HG03354 (cell line): ENCODE measurements at regions not wholly inside any gene's neighbourhood (a gene's known extent, or its start where the extent isn't known, plus 50 kb on each side); places are given as distances from the start of the nearest gene placed in this dataset.

Source experiments
- ATAC-seq: cut with Tn5 transposase; IDR thresholded peaks from one replicate; pipeline ENCODE4 v1.9.1; 2021; ENCODE audit warnings: mild to moderate bottlenecking; ENCODE audit not compliant: unreplicated experiment, poor library complexity, severe bottlenecking

DNA sequence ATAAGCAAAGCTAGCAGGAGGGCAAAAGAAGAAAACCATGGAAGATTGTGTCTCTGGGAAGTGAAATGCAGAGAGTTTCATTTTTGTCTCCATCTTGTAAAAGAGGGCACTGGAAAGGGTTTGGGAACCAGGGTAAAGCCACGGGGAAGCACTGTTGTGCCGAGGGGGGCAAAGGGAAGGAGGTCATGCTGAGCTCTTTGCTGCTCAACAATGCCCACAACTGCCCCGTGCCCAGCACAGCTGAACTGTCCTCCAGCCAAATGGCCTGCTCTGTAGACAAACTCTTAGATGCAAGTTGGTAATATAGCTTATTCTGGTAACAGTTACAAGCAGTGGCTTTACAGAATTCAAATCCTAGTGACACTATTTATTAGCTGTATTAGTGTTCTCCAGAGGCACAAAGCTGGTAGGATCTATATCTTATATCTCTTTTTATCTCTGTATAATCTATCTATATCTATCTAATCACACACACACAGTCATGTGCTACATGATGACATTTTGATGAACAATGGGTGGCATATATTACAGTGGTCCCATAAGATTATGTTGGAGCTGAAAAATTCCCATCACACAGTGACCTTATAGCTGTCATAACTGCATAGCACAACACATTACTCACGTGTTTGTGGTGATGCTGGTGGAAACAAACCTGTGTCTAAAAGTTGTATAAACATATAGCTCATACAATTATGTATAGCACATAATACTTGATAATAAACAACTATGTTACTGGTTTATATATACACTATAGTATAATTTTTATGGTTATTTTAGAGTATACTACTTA is 203.4 kb upstream of the DDHD1 start:
- no peak for ATAC-seq

DNA sequence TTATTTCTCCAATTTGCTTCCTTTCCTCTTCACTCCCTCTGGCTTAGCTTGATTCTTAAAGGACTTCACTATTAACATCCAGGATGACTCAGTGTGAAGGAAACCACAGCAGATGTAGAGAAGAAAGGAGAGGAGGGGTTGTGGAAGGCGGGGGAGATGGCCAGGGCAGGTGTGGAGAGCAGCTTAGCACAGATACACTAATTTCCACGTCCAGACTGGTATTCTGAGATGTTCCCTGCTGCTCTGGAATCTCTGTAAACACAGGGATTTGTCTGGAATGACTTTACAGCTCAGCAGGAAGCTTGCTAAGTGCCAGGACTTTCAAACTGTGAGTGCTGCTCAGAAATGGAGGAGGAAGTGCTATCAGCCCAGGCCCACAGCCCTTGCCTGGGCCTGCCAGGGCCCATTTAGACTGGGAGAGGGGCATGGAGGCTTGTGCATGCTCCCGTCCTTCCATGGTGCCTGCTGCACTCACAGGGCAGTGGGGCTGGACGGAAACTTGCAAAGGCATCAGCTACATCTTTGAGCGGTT is 202.5 kb upstream of the DDHD1 start:
- ATAC-seq, result no peak

DNA sequence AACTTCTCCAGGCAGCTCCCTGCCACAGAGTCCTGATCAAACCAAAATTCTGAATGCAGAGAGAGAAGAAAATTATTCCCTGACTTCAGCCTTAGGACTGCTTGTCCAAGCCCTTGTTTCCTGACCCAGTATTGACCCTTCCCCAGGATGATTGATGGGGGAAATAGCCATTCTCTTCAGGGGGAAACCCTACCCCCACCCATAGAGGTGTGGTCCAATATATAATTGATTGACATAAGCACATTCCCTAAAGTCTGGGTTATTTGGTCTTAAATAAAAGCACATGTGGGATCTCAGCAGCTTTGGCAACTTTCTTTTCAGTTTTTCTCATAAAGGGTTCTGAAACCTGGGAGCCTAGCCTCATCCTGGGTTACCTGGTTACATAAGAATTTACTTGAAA is 201.2 kb upstream of the DDHD1 start:
- ATAC-seq, result no peak

DNA sequence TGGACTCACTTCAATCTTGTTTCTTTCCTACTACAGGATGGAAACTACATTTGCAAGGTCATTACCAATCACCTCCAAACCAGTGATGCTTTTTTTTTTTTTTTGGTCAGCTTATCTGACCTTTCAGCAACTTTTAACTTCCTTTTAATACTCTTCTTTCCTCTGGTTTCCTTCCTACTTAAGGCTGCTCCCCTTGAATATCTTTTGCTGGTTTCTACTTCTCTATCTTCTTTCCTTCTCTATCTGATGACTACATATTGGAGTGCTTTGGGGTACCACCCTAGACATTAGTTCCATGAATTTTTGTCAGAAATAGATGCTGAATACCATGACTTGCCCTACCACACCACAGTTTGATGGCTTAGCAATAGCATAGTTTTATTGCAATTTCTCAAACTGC is 197.7 kb upstream of the DDHD1 start:
- no peak for ATAC-seq

DNA sequence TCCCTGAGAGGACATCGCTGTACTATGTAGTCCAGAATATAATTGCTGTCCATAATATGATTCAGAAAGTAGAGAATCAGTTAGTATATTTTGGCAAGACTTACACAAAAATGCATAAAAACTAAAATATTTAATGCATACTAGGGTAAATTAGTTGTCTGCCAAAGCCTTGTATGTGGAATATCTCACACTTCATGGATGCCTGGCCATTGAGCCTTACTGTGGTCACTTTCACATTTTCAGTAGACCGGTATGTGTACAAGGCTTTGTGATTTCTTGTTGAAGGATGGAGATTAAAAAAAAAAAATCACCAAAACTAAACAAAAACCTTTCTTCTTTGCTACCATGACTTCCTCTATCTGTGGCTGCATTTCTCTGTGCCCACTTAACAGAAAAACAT is 197.3 kb upstream of the DDHD1 start:
- ATAC-seq, result no peak

DNA sequence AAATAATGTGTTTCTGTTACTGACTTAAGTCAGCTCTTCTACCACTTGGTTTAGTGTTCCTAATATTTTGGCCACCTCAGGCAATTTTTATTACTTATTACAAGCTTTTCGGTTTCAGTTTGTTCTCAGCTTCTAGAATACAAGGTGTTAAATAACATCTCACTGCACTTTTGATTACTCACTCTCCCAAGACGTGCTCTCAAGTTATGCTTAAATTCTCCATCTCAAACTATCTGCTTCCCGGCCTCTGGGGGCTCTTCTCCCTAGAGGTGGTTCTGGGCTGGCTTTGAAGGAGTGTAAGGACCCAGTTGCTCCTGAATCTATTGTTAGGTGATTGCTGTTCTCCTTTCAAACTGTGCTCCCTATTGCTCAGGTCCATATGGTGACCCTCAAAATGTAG is 193.9 kb upstream of the DDHD1 start:
- ATAC-seq, result no peak

DNA sequence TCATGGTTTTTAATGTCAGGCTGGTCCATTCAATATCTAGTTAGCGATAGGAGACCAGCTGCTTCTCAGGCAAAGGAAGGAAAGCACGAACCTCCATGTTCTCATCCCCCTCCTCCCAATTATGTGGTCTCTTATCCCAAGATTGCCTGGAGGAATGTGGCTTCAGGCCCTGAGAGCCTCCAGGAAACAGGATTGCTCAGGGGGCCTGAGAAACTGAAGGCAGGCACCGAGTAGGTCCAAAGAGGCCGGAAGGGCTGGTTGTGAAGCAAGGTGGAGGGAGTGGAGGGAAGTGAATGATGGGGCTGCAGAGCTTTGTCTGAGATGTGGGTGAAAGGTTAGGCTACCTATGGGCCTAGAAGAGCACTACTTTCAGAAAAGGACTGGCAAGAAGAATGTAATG is 188.2 kb upstream of the DDHD1 start:
- ATAC-seq, result no peak

DNA sequence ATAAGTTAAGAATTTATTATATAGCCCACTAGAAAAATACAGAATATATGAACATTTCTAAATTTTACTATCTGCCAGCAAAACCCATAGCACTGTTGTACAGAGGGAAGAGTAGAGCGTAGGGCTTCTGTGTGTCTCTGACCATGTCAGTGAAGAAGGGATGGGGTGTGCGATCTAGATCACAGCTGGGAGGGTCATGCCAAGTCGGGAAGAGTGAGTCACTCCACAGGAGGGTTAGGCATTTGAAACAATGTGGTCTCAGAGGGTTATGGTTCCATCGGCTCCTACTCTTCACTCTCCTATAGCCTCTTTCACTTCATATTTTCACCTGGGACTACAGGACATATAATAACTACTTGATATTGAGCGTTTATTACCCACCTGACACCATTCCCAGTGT is 185.1 kb upstream of the DDHD1 start:
- ATAC-seq, result no peak

DNA sequence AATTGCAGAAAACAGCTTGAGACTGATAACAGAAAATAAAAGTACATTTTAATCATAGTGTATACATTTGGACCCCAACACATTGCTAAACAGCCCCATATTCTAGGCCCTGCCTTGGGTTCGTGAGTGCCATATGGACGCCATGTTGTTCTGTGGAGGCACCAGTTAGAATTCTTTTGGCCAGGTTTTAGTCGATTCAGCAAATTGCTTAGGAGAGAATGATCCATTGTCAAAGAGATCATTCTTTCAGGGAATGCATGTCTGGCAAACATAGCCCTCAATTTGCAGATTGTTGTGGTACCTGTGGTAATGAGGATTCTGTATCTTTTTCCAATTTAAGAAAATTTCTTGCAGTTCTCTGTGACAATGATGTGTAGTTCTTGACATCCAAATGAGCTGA is 183.6 kb upstream of the DDHD1 start:
- no peak for ATAC-seq

DNA sequence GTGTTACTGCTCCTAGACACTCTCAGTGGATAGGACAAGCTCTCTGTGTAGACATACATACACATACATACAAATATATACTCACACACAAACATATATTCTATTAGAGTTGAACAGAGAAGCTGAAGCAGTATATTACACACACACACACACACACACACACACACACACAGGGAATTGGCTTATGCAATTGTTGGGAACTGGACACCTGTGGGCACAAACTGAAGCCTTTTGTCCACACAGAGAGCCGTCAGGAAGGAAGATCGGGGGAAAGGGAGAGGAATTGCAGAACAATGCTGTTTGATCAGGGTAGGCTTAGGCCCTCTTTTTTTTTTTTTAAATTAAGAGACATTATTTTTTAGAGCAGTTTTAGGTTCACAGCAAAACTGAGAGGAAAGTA is 180.7 kb upstream of the DDHD1 start:
- ATAC-seq, result no peak

DNA sequence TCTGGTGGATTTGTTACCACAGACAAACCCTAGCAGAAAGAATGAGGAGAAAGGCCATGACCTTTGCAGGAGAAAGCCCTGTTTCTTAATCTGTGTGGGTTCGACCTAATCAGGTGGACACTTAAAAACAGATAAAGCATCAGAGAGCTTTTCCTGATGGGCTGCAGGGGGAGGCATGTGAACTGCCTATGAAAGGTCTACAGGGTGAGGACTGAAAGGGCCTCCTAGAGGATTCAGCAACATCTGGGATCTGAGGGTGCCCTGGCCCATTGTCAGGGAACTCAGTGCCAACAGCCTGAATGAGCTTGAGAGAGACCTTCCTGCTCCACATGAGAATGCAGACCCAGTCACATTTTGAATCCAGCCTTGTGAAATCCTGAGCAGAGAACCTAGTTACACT is 178.8 kb upstream of the DDHD1 start:
- no peak for ATAC-seq

DNA sequence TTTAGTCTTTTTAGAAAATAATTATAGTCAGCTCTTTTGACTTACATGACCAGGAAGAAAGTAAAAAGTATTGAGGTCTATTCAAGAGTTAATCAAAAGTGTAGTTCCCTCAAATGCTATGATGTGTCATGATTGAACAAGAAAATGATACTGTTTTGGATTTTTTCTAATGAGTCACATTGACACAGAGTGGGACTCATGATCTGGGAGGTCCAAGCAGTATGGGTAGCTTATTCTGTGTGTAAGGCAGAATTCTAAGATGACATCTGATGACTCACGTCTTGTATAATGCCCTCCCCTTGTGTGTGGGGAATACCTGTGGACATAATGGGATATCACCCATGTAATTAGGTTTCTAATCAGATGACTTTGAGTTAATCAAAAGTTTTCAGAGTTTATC is 178.1 kb upstream of the DDHD1 start:
- ATAC-seq, result no peak

DNA sequence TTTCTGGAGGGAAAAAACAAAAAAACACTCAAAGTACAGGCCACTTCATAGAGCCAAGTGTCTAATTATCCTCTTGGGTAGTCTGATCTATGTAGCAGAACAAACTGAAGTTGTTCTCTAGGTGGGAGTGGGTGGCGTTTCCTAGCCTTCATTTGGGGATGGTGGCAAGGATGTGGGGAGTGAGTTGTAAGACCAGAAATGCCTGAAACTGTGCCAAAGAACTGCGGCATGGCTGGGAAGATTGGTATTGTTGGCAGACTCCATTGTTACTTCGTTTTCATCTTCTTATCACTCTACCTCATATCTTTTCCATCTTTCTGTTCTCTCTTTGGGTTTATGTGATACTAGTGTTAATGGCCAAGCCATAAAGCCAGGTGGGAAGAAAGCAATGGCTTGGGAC is 177.3 kb upstream of the DDHD1 start:
- ATAC-seq, result no peak

DNA sequence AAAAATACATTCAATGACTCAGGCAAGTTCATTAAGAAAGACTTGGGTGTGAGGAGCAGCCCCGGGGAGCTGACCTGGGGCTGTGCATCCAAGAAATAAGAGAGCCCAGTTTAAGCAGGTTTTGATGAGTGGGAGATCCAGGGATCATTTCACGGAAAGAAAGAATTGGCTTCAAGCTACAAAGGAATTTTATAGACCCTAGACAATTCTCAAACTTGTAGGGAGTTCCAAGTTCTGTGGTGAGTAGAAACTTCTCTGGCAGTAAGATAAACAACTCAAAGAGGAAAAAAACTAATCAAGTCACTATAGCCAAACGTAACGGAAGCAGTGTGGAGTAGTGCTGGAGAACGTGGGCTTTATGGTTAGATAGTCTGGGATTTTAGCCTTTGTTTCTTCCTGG is 175.7 kb upstream of the DDHD1 start:
- no peak for ATAC-seq

DNA sequence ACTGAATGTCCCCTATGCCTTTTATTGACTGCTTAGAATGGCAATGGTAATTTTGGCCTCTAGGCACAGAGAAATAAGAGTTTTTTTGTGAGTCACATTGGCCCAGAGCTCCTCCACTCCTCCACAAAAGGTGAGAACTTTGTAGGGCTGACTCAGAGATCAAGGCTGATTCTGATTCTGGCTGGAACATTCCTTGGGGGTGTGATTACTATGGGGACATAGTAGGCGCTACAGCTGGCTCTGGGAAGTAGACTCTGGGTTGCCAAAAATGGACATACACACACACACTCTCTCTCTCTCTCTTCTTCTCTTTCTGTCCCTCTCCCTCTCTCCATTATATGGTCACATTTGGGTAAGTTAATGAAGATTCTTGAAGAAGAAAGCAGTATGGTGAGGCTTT is 174.6 kb upstream of the DDHD1 start:
- ATAC-seq, result no peak

DNA sequence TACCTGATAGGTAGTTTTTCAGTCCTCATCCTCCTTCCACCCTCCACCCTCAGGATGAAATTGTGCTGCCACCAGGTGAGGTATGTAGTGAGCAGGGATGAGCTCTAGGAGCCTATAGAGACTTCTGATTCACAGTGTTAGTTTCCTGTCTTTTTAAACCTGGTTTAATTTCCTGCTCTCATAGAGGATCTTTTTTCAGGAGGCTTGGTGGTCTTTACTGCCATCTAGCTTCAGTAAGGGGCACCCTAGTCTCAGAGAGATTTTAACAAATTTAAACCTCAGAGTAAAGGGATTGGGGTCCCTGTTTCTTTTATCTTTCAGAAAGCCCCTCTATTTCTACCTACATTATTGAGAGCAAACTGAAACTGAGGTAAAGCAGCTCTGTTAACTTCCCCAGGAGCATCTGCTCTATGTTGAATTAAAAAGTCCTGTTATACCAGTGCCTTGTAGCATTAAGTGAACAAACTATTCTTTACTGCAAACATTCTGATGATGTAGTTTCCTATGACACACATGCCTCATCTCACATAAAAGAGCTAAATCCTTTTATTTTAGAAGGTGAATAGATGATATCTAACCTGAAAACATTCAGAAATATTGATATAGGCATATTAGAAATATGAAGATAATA is 172.2 kb upstream of the DDHD1 start:
- no peak for ATAC-seq

DNA sequence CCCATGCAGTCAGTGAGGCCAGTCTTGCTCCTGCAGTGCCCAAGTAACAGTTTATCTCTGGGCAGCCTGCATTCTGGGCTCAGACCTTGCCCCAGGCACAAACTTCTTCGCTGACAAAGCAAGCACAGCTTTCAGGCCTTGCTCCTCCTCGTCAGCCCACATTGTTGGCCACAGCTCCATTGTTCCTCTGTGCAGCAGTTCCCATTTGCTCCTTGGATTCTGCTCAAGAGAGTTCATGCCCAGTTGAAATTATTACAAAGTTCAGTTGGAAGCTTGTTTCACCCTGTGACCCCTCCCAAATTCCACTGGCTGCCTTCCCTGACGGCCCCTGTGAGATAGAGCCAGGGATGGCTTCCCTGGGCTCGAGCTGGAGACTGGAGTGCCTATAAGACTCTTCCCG is 163.4 kb upstream of the DDHD1 start:
- ATAC-seq, result no peak

DNA sequence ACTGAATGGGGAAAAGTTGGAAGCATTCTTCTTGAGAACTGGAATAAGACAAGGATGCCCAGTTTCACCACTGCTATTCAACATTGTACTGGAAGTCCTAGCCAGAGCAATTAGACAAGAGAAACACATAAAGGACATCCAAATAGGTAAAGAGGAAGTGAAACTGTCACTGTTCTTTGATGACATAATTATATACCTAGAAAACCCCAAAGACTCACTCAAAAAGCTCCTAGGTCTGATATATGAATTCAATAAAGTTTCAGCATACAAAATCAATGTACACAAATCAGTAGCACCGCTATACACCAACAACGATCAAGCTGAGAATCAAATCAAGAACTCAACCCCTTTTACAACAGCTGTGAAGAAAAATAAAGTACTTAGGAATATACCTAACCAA is 157.3 kb upstream of the DDHD1 start:
- peak; percentile 91 for ATAC-seq

DNA sequence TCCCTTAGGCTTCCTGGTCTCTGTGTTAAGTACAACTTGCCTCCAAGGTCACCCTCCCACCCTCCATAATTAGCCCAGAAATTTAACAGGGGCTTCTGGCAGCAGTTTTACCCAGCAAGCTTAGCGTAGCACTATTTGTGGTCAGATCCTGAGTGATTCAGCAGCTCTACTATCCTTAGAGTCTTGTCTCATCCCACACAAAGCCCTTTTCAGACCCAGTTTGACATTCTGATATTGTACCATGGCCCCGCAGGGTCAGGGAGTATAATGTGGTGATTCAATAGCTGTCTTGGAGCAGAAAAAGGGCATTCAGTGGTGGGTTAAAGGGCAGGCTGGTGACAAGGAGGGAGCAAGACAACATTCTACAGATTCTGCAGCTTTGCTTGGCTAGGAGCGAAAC is 153.8 kb upstream of the DDHD1 start:
- no peak for ATAC-seq

DNA sequence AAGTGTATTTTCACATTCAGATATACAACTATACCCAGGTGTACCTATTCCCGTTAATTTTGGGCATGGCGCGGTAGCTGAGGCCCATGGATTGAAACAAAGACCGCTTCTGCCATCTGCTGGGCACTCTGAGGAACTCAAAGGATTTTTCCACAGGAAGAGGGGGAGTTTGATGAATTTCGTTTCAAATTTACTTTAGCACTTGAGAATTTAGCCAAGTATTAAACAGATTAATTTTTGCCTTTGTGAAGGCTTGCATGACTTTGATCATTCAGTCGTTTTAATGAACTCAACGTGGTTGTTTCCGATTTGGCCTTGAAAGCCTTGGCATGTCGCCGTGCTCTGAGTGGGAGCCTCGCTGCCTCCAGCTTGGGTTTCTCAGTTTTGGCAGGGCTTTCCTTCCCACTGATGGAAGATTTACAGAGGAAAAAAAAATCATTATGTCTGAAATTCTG is 153.2 kb upstream of the DDHD1 start:
- no peak for ATAC-seq

DNA sequence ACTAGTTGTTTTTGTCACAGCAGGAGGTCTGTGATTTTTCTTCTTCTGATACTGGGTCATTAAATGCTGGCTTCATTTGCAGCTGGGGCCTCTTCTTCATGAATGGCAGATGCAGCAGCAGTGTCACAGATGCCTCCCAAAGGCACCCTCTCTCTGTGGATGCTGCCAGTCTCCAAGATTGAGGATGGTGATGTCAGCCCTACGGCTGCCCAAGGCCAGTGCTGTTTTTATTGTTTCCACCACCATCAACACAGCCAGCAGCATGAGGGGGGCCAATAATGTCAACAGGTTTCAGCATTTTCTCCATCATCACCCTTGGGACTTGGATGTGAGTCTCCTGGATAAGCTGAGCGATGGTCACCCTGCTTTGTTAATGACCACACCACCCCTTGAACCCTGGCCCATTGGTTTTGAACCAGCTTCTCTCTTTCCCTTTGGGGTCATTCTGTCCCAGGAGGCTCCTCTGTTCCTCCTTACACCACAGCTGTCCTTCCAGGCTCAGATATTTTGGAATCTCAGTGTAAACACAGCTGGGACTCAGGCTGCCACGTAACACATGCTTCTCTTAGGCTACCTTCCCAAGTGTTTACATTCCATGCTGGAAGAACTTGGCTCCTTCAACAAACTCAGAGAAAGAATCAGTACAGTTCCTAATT is 151.7 kb upstream of the DDHD1 start:
- no peak for ATAC-seq
